Smooth muscle cell (in vitro differentiated cells): ENCODE measurements at regions not wholly inside any gene's neighbourhood (a gene's known extent, or its start where the extent isn't known, plus 50 kb on each side); places are given as distances from the start of the nearest gene placed in this dataset.

Source experiments
- DNase-seq: peaks from one replicate; lab custom pipeline; 2025; ENCODE audit not compliant: unreplicated experiment; lab: John Stamatoyannopoulos, UW
- H2AFZ ChIP-seq: fragments of 200-600 bp; sonication (generic); 2 replicates; pipeline ENCODE4 v1.6.0; 2016; ENCODE audit warnings: antibody characterized with exemption, low read depth, mild to moderate bottlenecking
- H3F3A ChIP-seq: fragments of 200-600 bp; sonication (generic); 2 replicates; pipeline ENCODE4 v1.6.0; 2017; ENCODE audit warnings: antibody characterized with exemption, low read depth
- H3K27ac ChIP-seq: fragments of 200-600 bp; sonication (generic); 2 replicates; pipeline ENCODE4 v1.5.1; 2016; ENCODE audit warnings: low read depth, mild to moderate bottlenecking
- H3K27me3 ChIP-seq: fragments of 200-600 bp; sonication (generic); 2 replicates; pipeline ENCODE4 v1.6.1; 2016; ENCODE audit warnings: low read depth, mild to moderate bottlenecking
- H3K36me3 ChIP-seq: fragments of 200-600 bp; sonication (generic); 2 replicates; pipeline ENCODE4 v1.5.1; 2016; ENCODE audit warnings: low read depth
- H3K4me1 ChIP-seq: fragments of 200-600 bp; sonication (generic); 2 replicates; pipeline ENCODE4 v1.5.1; 2016; ENCODE audit warnings: low read depth
- H3K4me2 ChIP-seq: fragments of 200-600 bp; sonication (generic); 2 replicates; pipeline ENCODE4 v1.6.0; 2016; ENCODE audit warnings: mild to moderate bottlenecking
- H3K4me3 ChIP-seq: fragments of 200-600 bp; sonication (generic); 2 replicates; pipeline ENCODE4 v1.5.1; 2016; ENCODE audit warnings: mild to moderate bottlenecking
- H3K79me2 ChIP-seq: fragments of 200-600 bp; sonication (generic); 2 replicates; pipeline ENCODE4 v1.6.0; 2016; ENCODE audit warnings: low read depth, mild to moderate bottlenecking
- H3K9ac ChIP-seq: fragments of 200-600 bp; sonication (generic); 2 replicates; pipeline ENCODE4 v1.6.0; 2016; ENCODE audit warnings: low read depth
- H3K9me3 ChIP-seq: fragments of 200-600 bp; sonication (generic); replicated peaks from 2 replicates; pipeline ENCODE4 v1.5.1; 2016; ENCODE audit warnings: low read depth
- H4K20me1 ChIP-seq: fragments of 200-600 bp; sonication (generic); 2 replicates; pipeline ENCODE4 v1.6.0; 2016; ENCODE audit warnings: low read depth
- WGBS: methylation state at CpG from one replicate; pipeline ENCODE4 v1.1.7; 2016; ENCODE audit warnings: low lambda C conversion rate; 5-methylcytosine and 5-hydroxymethylcytosine counted together
- TF ChIP-seq, protein P1 (sequence below): fragments of 200-600 bp; sonication (generic); IDR thresholded peaks from 2 replicates; pipeline ENCODE4 v1.5.1; 2017; ENCODE audit warnings: borderline replicate concordance, mild to moderate bottlenecking, antibody characterized with exemption; ENCODE audit not compliant: insufficient read depth, poor library complexity, severe bottlenecking

DNA sequence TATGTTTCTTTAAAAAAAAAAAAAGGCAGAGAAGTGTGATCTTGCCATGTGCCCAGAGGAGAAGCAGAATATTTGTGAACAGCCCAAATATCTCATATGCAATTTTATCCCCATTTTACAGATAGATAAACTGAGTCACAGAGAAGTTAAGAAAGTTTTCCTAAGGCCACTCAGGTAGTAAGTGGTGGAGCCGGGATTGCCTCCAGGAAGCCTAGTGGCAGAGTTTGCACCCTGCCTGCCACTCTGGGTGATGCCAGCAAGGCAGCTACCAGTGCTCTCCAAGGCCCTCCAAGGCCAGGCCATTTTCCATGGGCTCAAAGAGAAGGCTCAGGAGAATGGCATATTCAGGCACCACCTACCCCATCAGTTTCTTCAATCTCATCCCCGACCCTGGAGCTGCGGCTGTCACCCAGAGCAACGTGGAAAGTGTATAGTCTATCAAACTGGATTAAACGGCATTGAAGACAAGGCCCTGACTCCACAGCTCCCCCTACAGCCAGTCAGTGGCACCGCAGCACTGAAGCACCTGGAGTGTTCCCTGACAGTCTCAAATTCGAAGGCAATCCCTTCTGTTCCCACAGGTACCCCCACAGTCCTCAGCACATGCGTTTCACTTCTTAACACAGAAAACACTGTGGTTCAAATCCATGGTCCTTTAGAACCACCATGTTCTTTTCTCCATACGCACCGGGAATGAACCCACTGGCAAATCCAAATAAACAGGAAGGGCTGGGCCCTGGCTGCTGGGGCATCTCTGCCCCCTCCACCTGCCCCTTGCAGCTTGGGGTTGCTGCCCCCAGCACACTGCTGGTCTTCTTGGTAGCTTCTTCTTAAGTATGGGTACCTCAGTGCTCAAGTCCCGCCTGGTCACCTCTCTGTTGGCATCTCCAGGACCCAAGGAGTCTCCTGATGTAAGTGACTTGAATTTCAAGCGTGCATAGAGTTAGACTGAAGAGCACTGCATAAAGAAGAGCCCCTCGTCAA is 175.3 kb downstream of the INHBB start:
- H3K27me3 ChIP-seq = peaks cover 4% of the 10 kb centered on the region
- H3K4me2 ChIP-seq = no peak overlapping the region
- no peak overlapping the region for H3K9ac ChIP-seq
- 55% methylated on average over 13 of the region's 13 CpGs for WGBS
- no peaks in the 10 kb centered on the region for H4K20me1 ChIP-seq
- H3K9me3 ChIP-seq = no peaks in the 10 kb centered on the region
- DNase-seq = no peak
- H3K4me1 ChIP-seq = no peaks in the 10 kb centered on the region
- TF ChIP-seq, protein P1, sequence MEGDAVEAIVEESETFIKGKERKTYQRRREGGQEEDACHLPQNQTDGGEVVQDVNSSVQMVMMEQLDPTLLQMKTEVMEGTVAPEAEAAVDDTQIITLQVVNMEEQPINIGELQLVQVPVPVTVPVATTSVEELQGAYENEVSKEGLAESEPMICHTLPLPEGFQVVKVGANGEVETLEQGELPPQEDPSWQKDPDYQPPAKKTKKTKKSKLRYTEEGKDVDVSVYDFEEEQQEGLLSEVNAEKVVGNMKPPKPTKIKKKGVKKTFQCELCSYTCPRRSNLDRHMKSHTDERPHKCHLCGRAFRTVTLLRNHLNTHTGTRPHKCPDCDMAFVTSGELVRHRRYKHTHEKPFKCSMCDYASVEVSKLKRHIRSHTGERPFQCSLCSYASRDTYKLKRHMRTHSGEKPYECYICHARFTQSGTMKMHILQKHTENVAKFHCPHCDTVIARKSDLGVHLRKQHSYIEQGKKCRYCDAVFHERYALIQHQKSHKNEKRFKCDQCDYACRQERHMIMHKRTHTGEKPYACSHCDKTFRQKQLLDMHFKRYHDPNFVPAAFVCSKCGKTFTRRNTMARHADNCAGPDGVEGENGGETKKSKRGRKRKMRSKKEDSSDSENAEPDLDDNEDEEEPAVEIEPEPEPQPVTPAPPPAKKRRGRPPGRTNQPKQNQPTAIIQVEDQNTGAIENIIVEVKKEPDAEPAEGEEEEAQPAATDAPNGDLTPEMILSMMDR = peak; percentile 58
- no peak overlapping the region for H3K4me3 ChIP-seq
- H3K27ac ChIP-seq = no peak overlapping the region
- no peaks in the 10 kb centered on the region for H3K36me3 ChIP-seq
- no peak overlapping the region for H2AFZ ChIP-seq
- no peaks in the 10 kb centered on the region for H3K79me2 ChIP-seq
- H3F3A ChIP-seq = no peaks in the 10 kb centered on the region

DNA sequence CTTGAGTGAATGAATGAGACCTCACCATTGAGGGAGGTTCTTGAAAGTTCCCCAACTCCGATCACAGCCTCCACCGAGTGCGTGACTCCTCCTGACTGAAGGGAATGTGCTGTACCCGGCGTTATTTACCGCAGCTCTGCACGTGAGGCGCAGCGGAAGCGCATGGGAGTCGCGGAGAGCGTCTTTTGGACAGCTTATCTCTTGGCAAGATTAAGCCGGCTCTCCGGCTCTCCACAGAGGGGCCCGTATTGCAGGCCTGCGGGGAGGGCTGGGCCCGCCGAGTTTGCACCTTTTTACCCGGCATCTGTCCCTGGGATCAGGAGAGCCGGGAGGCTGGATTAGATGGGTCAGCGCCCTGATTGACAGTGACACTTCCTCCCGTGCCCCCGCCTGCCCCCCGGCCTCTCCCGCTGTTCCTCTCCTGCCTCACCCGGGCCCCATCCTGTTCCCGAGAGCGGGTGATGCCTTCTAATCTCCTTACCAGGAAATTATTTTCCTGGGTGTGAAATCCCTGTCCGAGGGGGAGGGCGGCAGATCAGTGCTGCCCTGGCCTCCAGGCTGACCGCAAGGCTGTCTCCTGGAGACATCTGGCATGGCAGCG is 176.3 kb downstream of the INHBB start:
- 39% methylated on average over 32 of the region's 33 CpGs for WGBS
- Histone ChIP-seq H3K4me1 (no peaks in the 10 kb centered on the region), H2AFZ (no peak overlapping the region), H4K20me1 (no peaks in the 10 kb centered on the region), H3K4me2 (peak overlapping the region; percentile 33), H3K9me3 (no peaks in the 10 kb centered on the region), H3F3A (no peaks in the 10 kb centered on the region), H3K9ac (no peak overlapping the region), H3K4me3 (no peak overlapping the region), H3K79me2 (no peaks in the 10 kb centered on the region), H3K27me3 (peaks cover 4% of the 10 kb centered on the region), H3K27ac (no peak overlapping the region), H3K36me3 (no peaks in the 10 kb centered on the region)
- TF ChIP-seq, protein P1 = no peak
- DNase-seq = no peak

DNA sequence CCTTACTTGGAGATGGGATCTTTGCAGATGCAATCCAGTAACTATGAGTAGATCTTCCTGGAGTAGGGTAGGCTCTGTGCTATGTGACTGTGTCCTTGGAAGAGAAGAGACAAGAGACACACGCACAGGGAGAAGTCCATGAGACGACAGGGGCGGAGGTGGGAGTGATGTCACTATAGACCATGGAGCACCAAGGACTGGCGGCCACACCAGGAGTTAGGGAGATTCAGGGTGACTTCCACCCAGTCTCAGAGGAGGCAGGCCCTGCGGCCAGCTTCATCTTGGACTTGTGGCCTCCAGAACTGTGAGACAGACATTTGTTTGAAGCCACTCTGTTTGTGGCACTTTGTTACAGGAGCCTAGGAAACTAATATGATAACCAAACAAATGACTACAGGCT is 177.8 kb downstream of the INHBB start:
- TF ChIP-seq, protein P1 = no peak
- Histone ChIP-seq H3K9me3 (no peaks in the 10 kb centered on the region), H3K79me2 (no peaks in the 10 kb centered on the region), H2AFZ (no peak overlapping the region), H3K9ac (no peak overlapping the region), H3K27ac (no peak overlapping the region), H3K27me3 (no peaks in the 10 kb centered on the region), H3K4me2 (no peak overlapping the region), H3F3A (no peaks in the 10 kb centered on the region), H3K4me3 (no peak overlapping the region), H3K36me3 (no peaks in the 10 kb centered on the region), H4K20me1 (no peaks in the 10 kb centered on the region), H3K4me1 (no peaks in the 10 kb centered on the region)
- 88% methylated on average over 5 of the region's 5 CpGs for WGBS
- no peak for DNase-seq
